ENCODE measurements at regions not wholly inside any gene's neighbourhood (a gene's known extent, or its start where the extent isn't known, plus 50 kb on each side); places are given as distances from the start of the nearest gene placed in this dataset.
"Not testable (repeated sequence)": the region's sequence is repeated elsewhere in the genome, so short reads cannot be mapped to it uniquely, and the experiment has no call there.

GRCh38 chr6:105853979-105854378 is 232.2 kb upstream of the PRDM1 start:
- H3K27ac ChIP-seq (ENCODE audit: low read length); H3K9me3 ChIP-seq (ENCODE audit: control insufficient read depth, low read depth, low read length); H3K4me3 ChIP-seq (ENCODE audit: low read length); H3K27me3 ChIP-seq (ENCODE audit: control insufficient read depth, insufficient read depth, low read length); H3K9ac ChIP-seq (ENCODE audit: low read length); H3K36me3 ChIP-seq (ENCODE audit: control insufficient read depth, low read depth, low read length); H3K4me1 ChIP-seq (ENCODE audit: control insufficient read depth, low read depth, low read length): not testable (repeated sequence)

GRCh38 chr6:105851606-105852005 is 234.5 kb upstream of the PRDM1 start:
- Histone ChIP-seq H3K9me3 (ENCODE audit: control insufficient read depth, low read depth, low read length) (no peaks in the 10 kb centered on the region), H3K27ac (ENCODE audit: low read length) (no peak overlapping the region), H3K4me1 (ENCODE audit: control insufficient read depth, low read depth, low read length) (no peaks in the 10 kb centered on the region), H3K27me3 (ENCODE audit: control insufficient read depth, insufficient read depth, low read length) (no peaks in the 10 kb centered on the region), H3K36me3 (ENCODE audit: control insufficient read depth, low read depth, low read length) (no peaks in the 10 kb centered on the region), H3K4me3 (ENCODE audit: low read length) (no peak overlapping the region), H3K9ac (ENCODE audit: low read length) (no peak overlapping the region)

GRCh38 chr6:105851113-105851580 is 235.0 kb upstream of the PRDM1 start:
- Histone ChIP-seq H3K36me3 (ENCODE audit: control insufficient read depth, low read depth, low read length) (no peaks in the 10 kb centered on the region), H3K27me3 (ENCODE audit: control insufficient read depth, insufficient read depth, low read length) (no peaks in the 10 kb centered on the region), H3K4me3 (ENCODE audit: low read length) (no peak overlapping the region), H3K4me1 (ENCODE audit: control insufficient read depth, low read depth, low read length) (no peaks in the 10 kb centered on the region), H3K9me3 (ENCODE audit: control insufficient read depth, low read depth, low read length) (no peaks in the 10 kb centered on the region), H3K9ac (ENCODE audit: low read length) (no peak overlapping the region), H3K27ac (ENCODE audit: low read length) (no peak overlapping the region)

GRCh38 chr6:105850261-105851112 is 235.6 kb upstream of the PRDM1 start:
- Histone ChIP-seq H3K27ac (ENCODE audit: low read length) (no peak overlapping the region), H3K36me3 (ENCODE audit: control insufficient read depth, low read depth, low read length) (no peaks in the 10 kb centered on the region), H3K9ac (ENCODE audit: low read length) (no peak overlapping the region), H3K27me3 (ENCODE audit: control insufficient read depth, insufficient read depth, low read length) (no peaks in the 10 kb centered on the region), H3K9me3 (ENCODE audit: control insufficient read depth, low read depth, low read length) (no peaks in the 10 kb centered on the region), H3K4me1 (ENCODE audit: control insufficient read depth, low read depth, low read length) (no peaks in the 10 kb centered on the region), H3K4me3 (ENCODE audit: low read length) (no peak overlapping the region)

GRCh38 chr6:105849746-105850145 is 236.4 kb upstream of the PRDM1 start:
- no peaks in the 10 kb centered on the region for H3K27me3 ChIP-seq (ENCODE audit: control insufficient read depth, insufficient read depth, low read length)
- no peak overlapping the region for H3K27ac ChIP-seq (ENCODE audit: low read length)

GRCh38 chr6:105847433-105847832 is 238.7 kb upstream of the PRDM1 start:
- Histone ChIP-seq H3K4me3 (ENCODE audit: low read length) (no peak overlapping the region), H3K9me3 (ENCODE audit: control insufficient read depth, low read depth, low read length) (no peaks in the 10 kb centered on the region), H3K36me3 (ENCODE audit: control insufficient read depth, low read depth, low read length) (no peaks in the 10 kb centered on the region), H3K4me1 (ENCODE audit: control insufficient read depth, low read depth, low read length) (peaks cover 9% of the 10 kb centered on the region), H3K27ac (ENCODE audit: low read length) (no peak overlapping the region), H3K27me3 (ENCODE audit: control insufficient read depth, insufficient read depth, low read length) (no peaks in the 10 kb centered on the region), H3K9ac (ENCODE audit: low read length) (no peak overlapping the region)

More at GRCh38 chr6:105849746-105850145, 236.4 kb upstream of the PRDM1 start:
- Histone ChIP-seq H3K9ac (ENCODE audit: low read length) (no peak overlapping the region), H3K36me3 (ENCODE audit: control insufficient read depth, low read depth, low read length) (no peaks in the 10 kb centered on the region), H3K4me3 (ENCODE audit: low read length) (no peak overlapping the region), H3K4me1 (ENCODE audit: control insufficient read depth, low read depth, low read length) (peaks cover 2% of the 10 kb centered on the region), H3K9me3 (ENCODE audit: control insufficient read depth, low read depth, low read length) (no peaks in the 10 kb centered on the region)

- Histone ChIP-seq H3K4me3 (ENCODE audit: low read length) (no peak overlapping the region), H3K9me3 (ENCODE audit: control insufficient read depth, low read depth, low read length) (no peaks in the 10 kb centered on the region), H3K9ac (ENCODE audit: low read length) (no peak overlapping the region), H3K27me3 (ENCODE audit: control insufficient read depth, insufficient read depth, low read length) (no peaks in the 10 kb centered on the region), H3K4me1 (ENCODE audit: control insufficient read depth, low read depth, low read length) (peaks cover 9% of the 10 kb centered on the region), H3K27ac (ENCODE audit: low read length) (no peak overlapping the region), H3K36me3 (ENCODE audit: control insufficient read depth, low read depth, low read length) (no peaks in the 10 kb centered on the region)
These were observed 241.8 kb upstream of the PRDM1 start for GRCh38 chr6:105844275-105844883.

- no peak overlapping the region for H3K27ac ChIP-seq (ENCODE audit: low read length)
- no peaks in the 10 kb centered on the region for H3K36me3 ChIP-seq (ENCODE audit: control insufficient read depth, low read depth, low read length)
- no peaks in the 10 kb centered on the region for H3K9me3 ChIP-seq (ENCODE audit: control insufficient read depth, low read depth, low read length)
- H3K27me3 ChIP-seq (ENCODE audit: control insufficient read depth, insufficient read depth, low read length) = no peaks in the 10 kb centered on the region
- peaks cover 3% of the 10 kb centered on the region for H3K4me1 ChIP-seq (ENCODE audit: control insufficient read depth, low read depth, low read length)
- no peak overlapping the region for H3K4me3 ChIP-seq (ENCODE audit: low read length)
- H3K9ac ChIP-seq (ENCODE audit: low read length) = no peak overlapping the region
These were observed 246.9 kb upstream of the PRDM1 start for GRCh38 chr6:105839266-105839665.

GRCh38 chr6:105838171-105838570 is 248.0 kb upstream of the PRDM1 start:
- no peaks in the 10 kb centered on the region for H3K4me1 ChIP-seq (ENCODE audit: control insufficient read depth, low read depth, low read length)
- no peaks in the 10 kb centered on the region for H3K27me3 ChIP-seq (ENCODE audit: control insufficient read depth, insufficient read depth, low read length)
- no peak overlapping the region for H3K9ac ChIP-seq (ENCODE audit: low read length)
- H3K4me3 ChIP-seq (ENCODE audit: low read length) = no peak overlapping the region
- H3K27ac ChIP-seq (ENCODE audit: low read length) = no peak overlapping the region
- H3K9me3 ChIP-seq (ENCODE audit: control insufficient read depth, low read depth, low read length) = no peaks in the 10 kb centered on the region
- no peaks in the 10 kb centered on the region for H3K36me3 ChIP-seq (ENCODE audit: control insufficient read depth, low read depth, low read length)

GRCh38 chr6:105836889-105837288 is 249.2 kb upstream of the PRDM1 start:
- no peaks in the 10 kb centered on the region for H3K4me1 ChIP-seq (ENCODE audit: control insufficient read depth, low read depth, low read length)
- no peaks in the 10 kb centered on the region for H3K9me3 ChIP-seq (ENCODE audit: control insufficient read depth, low read depth, low read length)
- no peaks in the 10 kb centered on the region for H3K27me3 ChIP-seq (ENCODE audit: control insufficient read depth, insufficient read depth, low read length)
- H3K36me3 ChIP-seq (ENCODE audit: control insufficient read depth, low read depth, low read length) = no peaks in the 10 kb centered on the region
- no peak overlapping the region for H3K9ac ChIP-seq (ENCODE audit: low read length)
- no peak overlapping the region for H3K27ac ChIP-seq (ENCODE audit: low read length)
- no peak overlapping the region for H3K4me3 ChIP-seq (ENCODE audit: low read length)

- no peak overlapping the region for H3K4me3 ChIP-seq (ENCODE audit: low read length)
- no peaks in the 10 kb centered on the region for H3K36me3 ChIP-seq (ENCODE audit: control insufficient read depth, low read depth, low read length)
- no peaks in the 10 kb centered on the region for H3K9me3 ChIP-seq (ENCODE audit: control insufficient read depth, low read depth, low read length)
- H3K4me1 ChIP-seq (ENCODE audit: control insufficient read depth, low read depth, low read length) = no peaks in the 10 kb centered on the region
- H3K9ac ChIP-seq (ENCODE audit: low read length) = no peak overlapping the region
- H3K27me3 ChIP-seq (ENCODE audit: control insufficient read depth, insufficient read depth, low read length) = no peaks in the 10 kb centered on the region
- no peak overlapping the region for H3K27ac ChIP-seq (ENCODE audit: low read length)
These were observed 249.8 kb upstream of the PRDM1 start for GRCh38 chr6:105836379-105836778.

- H3K36me3 ChIP-seq (ENCODE audit: control insufficient read depth, low read depth, low read length) = no peaks in the 10 kb centered on the region
- no peak overlapping the region for H3K9ac ChIP-seq (ENCODE audit: low read length)
- no peak overlapping the region for H3K4me3 ChIP-seq (ENCODE audit: low read length)
- H3K27ac ChIP-seq (ENCODE audit: low read length) = no peak overlapping the region
- no peaks in the 10 kb centered on the region for H3K9me3 ChIP-seq (ENCODE audit: control insufficient read depth, low read depth, low read length)
- H3K27me3 ChIP-seq (ENCODE audit: control insufficient read depth, insufficient read depth, low read length) = no peaks in the 10 kb centered on the region
- H3K4me1 ChIP-seq (ENCODE audit: control insufficient read depth, low read depth, low read length) = no peaks in the 10 kb centered on the region
These were observed 250.8 kb upstream of the PRDM1 start for GRCh38 chr6:105835373-105835772.
